HepG2 (cell line): ENCODE measurements at regions not wholly inside any gene's neighbourhood (a gene's known extent, or its start where the extent isn't known, plus 50 kb on each side); places are given as distances from the start of the nearest gene placed in this dataset.

Experiments
- SMC3 ChIP-seq: IDR thresholded peaks from 2 replicates; pipeline ENCODE4 v1.6.1; 2011; ENCODE audit warnings: low read length, improper control_type of control experiment
- TF ChIP-seq, protein P1 (sequence below): sonication (generic); formaldehyde crosslinking; IDR thresholded peaks from 2 replicates; pipeline ENCODE4 v1.5.0; 2020; ENCODE audit warnings: mild to moderate bottlenecking, missing genetic modification reagents, moderate library complexity

DNA sequence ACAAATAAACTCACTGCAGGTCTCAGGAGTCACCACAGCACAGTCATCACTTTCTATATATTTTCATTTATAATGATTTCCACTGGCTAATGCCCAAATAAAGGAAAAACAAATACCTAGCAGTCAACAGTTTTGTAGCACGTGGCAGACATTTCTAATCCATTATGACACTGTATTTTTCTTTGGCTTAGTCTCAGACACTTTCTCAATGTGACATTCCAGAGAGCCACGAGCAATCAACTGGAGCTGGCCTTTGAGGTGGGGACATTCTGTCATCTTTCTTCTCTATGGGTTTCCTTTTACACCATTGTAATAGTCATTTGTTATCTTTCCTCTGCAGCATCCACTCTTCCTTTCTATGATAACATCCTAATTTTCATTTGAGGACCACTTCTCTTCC lies 119.7 kb downstream of the WNT5A start:
- no peak for TF ChIP-seq SMC3
- TF ChIP-seq, protein P1, sequence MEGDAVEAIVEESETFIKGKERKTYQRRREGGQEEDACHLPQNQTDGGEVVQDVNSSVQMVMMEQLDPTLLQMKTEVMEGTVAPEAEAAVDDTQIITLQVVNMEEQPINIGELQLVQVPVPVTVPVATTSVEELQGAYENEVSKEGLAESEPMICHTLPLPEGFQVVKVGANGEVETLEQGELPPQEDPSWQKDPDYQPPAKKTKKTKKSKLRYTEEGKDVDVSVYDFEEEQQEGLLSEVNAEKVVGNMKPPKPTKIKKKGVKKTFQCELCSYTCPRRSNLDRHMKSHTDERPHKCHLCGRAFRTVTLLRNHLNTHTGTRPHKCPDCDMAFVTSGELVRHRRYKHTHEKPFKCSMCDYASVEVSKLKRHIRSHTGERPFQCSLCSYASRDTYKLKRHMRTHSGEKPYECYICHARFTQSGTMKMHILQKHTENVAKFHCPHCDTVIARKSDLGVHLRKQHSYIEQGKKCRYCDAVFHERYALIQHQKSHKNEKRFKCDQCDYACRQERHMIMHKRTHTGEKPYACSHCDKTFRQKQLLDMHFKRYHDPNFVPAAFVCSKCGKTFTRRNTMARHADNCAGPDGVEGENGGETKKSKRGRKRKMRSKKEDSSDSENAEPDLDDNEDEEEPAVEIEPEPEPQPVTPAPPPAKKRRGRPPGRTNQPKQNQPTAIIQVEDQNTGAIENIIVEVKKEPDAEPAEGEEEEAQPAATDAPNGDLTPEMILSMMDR (CRISPR knock-in tag) = no peak
